ENCODE measurements at regions not wholly inside any gene's neighbourhood (a gene's known extent, or its start where the extent isn't known, plus 50 kb on each side); places are given as distances from the start of the nearest gene placed in this dataset.

DNA sequence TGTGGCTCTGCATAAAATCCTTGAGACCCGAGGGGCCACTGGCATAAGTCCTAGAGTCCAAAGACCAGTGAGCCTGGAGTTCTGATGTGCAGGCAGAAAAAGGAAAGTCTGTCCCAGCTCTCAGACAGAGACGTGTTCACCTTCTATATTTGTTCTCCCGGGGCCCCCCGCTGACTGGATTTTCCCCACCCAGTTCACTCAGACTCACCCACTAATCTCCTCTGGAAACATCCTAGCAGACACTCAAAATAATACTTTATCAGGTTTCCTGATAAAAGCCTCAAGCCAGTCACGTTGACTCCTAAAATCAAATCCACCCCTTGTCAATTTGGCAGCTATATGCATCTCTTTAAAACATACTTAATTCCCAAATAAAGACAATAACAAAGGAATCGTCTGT is 1084.2 kb upstream of the NCAM2 start:
- TF ChIP-seq, protein P1, sequence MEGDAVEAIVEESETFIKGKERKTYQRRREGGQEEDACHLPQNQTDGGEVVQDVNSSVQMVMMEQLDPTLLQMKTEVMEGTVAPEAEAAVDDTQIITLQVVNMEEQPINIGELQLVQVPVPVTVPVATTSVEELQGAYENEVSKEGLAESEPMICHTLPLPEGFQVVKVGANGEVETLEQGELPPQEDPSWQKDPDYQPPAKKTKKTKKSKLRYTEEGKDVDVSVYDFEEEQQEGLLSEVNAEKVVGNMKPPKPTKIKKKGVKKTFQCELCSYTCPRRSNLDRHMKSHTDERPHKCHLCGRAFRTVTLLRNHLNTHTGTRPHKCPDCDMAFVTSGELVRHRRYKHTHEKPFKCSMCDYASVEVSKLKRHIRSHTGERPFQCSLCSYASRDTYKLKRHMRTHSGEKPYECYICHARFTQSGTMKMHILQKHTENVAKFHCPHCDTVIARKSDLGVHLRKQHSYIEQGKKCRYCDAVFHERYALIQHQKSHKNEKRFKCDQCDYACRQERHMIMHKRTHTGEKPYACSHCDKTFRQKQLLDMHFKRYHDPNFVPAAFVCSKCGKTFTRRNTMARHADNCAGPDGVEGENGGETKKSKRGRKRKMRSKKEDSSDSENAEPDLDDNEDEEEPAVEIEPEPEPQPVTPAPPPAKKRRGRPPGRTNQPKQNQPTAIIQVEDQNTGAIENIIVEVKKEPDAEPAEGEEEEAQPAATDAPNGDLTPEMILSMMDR (conservative IDR thresholded peaks at IDR 0.05; ENCODE audit: low read depth, low read length) = no peak
- DNase-seq (ENCODE audit: low read depth) = no peak
- no peak overlapping the region for H3K4me3 ChIP-seq (ENCODE audit: low read depth, low read length)

DNA sequence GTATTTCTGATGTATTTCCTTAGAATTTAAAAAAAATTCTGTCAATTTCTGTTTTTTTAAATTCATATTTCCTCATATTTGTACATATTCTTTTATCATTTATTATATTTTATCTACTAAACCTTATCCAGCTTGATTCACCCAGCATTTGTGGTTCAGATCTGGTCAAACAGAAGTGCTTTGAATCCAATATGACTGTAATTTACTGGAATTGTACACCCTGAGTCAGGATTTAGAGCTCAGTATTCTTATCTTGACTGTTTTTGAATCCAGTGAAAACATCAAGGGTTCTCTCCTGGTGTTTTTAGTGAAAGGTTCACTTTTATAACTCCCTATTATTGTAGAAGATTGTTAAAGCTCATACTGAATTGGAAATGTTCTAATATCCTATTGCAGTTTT is 1077.0 kb upstream of the NCAM2 start:
- no peak for DNase-seq (ENCODE audit: low read depth)
- TF ChIP-seq, protein P1 (conservative IDR thresholded peaks at IDR 0.05; ENCODE audit: low read depth, low read length) = no peak
- H3K4me3 ChIP-seq (ENCODE audit: low read depth, low read length) = no peak overlapping the region

DNA sequence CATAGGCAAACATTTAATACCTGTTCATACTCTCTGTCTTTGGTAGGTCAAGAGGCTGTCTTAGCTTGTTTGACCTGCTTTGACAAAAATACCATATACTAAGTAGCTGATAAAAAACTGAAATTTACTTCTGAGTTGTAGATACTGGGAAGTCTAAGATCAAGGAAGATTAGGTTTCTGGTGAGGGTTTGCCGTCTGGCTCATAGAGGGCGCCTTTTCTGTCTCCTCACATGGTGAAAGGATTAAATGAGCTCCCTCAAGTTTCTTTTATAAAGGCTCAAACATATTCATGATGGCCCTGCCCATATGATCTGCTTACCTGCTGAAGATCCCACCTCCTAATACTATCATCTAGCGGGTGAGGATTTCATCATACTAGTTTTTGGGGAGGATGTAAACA is 1076.1 kb upstream of the NCAM2 start:
- DNase-seq (ENCODE audit: low read depth) = no peak
- H3K4me3 ChIP-seq (ENCODE audit: low read depth, low read length) = no peak overlapping the region
- TF ChIP-seq, protein P1 (conservative IDR thresholded peaks at IDR 0.05; ENCODE audit: low read depth, low read length) = no peak

DNA sequence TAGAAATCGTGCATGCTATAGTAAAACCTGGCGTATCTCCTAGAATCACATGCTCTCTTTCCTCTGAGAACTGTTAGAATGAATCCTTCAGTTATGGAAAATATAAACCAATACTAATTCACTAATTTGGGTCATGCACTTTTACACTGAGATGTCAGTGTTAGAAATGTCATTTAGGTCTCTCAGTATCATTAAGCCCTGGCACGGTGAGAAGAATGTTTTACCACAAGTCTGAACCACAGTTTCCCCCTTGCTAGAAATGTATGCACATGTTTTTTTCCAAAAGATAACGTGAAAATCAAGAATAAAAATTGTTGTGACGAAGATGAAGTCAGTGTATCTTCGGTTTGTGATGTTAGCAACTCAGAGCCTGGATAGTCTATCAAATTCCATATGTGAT is 1062.7 kb upstream of the NCAM2 start:
- H3K4me3 ChIP-seq (ENCODE audit: low read depth, low read length) = no peak overlapping the region
- TF ChIP-seq, protein P1 (conservative IDR thresholded peaks at IDR 0.05; ENCODE audit: low read depth, low read length) = no peak
- DNase-seq (ENCODE audit: low read depth) = no peak

DNA sequence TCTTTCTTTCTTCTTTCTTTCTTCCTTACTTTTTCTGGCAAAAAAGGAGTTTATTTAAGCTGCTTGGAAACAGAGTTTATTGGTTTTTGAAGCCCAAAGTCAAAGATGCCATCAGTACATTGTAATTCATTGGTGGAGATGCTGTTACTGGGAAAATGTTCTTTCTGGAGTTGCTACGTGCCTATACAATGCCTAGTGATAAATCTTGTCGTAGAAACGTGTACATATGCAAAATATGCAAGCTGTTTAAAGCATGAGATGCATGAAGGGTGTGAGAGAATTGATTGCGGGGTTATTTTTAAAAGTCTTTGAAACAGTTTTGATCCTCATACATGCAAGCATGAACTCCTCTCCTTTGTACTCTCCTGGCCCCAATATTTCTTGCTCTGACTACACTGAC is 1060.6 kb upstream of the NCAM2 start:
- TF ChIP-seq, protein P1 (conservative IDR thresholded peaks at IDR 0.05; ENCODE audit: low read depth, low read length) = no peak
- DNase-seq (ENCODE audit: low read depth) = no peak
- no peak overlapping the region for H3K4me3 ChIP-seq (ENCODE audit: low read depth, low read length)

DNA sequence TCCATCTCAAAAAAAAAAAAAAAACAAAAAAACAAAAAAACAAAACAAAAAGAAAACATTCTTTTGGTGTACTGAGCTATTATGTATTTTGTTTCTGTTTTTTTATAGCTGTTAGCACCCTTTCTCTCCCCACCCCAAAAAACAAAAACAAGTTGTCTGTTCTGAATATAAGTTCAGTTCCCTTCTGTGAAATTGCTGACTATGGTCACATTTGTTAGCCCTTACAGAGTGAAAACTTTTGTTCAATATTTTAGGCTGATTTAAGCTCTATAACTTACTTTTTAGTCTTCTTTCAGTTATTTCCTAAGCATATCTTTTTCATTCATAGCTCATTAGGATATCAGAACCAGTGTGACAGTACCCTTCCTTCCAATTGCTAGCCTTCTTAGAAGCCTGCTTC is 1056.6 kb upstream of the NCAM2 start:
- H3K4me3 ChIP-seq (ENCODE audit: low read depth, low read length) = no peak overlapping the region
- DNase-seq (ENCODE audit: low read depth) = no peak
- TF ChIP-seq, protein P1 (conservative IDR thresholded peaks at IDR 0.05; ENCODE audit: low read depth, low read length) = no peak

DNA sequence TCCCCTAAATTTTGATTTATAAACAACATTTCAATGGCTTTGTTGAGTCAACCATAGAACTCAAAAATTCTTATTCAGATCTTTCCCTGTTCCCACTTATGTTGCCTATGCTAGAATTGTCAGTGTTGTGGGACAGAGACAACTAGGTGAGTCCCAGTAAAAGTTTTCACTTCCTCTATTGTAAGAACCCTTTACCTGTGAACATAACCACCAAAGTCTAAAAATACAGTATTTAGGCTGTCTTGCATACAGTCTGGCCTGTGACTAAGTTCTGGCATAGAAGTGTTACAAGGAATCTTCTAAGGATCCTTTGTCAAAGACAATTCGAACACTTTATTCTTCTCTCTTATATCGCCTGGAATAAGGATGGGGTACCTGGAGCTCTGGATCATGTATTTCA is 1047.9 kb upstream of the NCAM2 start:
- TF ChIP-seq, protein P1 (conservative IDR thresholded peaks at IDR 0.05; ENCODE audit: low read depth, low read length) = no peak
- DNase-seq (ENCODE audit: low read depth) = no peak
- no peak overlapping the region for H3K4me3 ChIP-seq (ENCODE audit: low read depth, low read length)
